ENCODE measurements at regions not wholly inside any gene's neighbourhood (a gene's known extent, or its start where the extent isn't known, plus 50 kb on each side); places are given as distances from the start of the nearest gene placed in this dataset.

DNA sequence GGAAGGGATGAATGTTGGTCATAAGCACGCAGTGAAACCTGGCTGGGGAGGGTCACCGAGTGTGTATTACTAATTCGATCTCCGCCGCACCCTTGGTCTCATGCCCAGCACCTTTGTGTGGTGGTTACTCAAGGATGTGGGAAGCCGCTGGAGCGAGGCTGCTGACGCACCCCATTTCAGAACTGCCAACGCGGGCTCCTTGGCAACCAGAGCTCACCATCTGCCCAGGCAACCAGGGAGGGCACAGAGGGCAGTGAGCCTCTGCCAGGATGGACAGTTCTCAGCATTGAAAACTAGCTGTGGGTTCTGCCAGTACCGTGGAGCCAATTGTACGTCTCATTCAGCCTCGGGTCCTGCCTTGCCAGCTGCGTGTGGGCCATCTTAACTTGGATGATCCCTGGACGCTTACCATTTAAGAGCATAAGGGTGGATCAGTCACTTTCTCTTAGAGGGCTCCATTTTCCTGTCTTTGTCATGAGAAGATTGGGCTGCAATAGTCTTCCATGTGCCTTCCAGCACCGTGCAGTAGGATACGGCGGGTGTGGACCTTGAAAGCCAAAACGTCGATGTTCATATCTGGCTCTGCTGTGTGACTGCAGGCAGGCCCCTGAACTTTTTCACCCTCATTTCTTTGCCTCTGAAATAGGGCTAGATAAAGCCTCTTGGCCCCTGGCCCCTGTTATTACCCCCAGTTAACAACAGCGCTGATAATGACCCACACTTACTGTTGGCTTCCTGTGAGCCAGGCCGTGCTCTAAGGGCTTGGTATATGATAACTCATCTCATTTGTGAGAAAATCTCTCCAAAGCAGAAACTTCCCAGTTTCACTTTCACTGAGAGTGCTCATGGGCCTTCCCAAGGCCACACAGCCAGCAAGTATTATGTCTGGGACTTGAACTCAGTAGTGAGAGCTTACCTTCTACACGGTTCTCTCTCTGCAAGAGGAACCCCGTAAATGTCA, 238.8 kb downstream of the OPA1 start:
- TF ChIP-seq, protein P1, sequence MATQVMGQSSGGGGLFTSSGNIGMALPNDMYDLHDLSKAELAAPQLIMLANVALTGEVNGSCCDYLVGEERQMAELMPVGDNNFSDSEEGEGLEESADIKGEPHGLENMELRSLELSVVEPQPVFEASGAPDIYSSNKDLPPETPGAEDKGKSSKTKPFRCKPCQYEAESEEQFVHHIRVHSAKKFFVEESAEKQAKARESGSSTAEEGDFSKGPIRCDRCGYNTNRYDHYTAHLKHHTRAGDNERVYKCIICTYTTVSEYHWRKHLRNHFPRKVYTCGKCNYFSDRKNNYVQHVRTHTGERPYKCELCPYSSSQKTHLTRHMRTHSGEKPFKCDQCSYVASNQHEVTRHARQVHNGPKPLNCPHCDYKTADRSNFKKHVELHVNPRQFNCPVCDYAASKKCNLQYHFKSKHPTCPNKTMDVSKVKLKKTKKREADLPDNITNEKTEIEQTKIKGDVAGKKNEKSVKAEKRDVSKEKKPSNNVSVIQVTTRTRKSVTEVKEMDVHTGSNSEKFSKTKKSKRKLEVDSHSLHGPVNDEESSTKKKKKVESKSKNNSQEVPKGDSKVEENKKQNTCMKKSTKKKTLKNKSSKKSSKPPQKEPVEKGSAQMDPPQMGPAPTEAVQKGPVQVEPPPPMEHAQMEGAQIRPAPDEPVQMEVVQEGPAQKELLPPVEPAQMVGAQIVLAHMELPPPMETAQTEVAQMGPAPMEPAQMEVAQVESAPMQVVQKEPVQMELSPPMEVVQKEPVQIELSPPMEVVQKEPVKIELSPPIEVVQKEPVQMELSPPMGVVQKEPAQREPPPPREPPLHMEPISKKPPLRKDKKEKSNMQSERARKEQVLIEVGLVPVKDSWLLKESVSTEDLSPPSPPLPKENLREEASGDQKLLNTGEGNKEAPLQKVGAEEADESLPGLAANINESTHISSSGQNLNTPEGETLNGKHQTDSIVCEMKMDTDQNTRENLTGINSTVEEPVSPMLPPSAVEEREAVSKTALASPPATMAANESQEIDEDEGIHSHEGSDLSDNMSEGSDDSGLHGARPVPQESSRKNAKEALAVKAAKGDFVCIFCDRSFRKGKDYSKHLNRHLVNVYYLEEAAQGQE (IDR thresholded peaks at IDR 0.05; ENCODE audit: unreplicated experiment): no peak
- TF ChIP-seq STAT1 (IDR thresholded peaks at IDR 0.05; ENCODE audit: unreplicated experiment) (no peak), CREB1 (CRISPR knock-in tag; IDR thresholded peaks at IDR 0.05; ENCODE audit: low read depth) (no peak), JUNB (IDR thresholded peaks at IDR 0.05; ENCODE audit: unreplicated experiment) (no peak), ZNF114 (CRISPR knock-in tag; IDR thresholded peaks at IDR 0.05) (no peak), ZNF331 (CRISPR knock-in tag; IDR thresholded peaks at IDR 0.05; ENCODE audit: low read depth) (no peak), POLR2AphosphoS5 (IDR thresholded peaks at IDR 0.05; ENCODE audit: low read depth) (no peak)
- TF ChIP-seq, protein P2, sequence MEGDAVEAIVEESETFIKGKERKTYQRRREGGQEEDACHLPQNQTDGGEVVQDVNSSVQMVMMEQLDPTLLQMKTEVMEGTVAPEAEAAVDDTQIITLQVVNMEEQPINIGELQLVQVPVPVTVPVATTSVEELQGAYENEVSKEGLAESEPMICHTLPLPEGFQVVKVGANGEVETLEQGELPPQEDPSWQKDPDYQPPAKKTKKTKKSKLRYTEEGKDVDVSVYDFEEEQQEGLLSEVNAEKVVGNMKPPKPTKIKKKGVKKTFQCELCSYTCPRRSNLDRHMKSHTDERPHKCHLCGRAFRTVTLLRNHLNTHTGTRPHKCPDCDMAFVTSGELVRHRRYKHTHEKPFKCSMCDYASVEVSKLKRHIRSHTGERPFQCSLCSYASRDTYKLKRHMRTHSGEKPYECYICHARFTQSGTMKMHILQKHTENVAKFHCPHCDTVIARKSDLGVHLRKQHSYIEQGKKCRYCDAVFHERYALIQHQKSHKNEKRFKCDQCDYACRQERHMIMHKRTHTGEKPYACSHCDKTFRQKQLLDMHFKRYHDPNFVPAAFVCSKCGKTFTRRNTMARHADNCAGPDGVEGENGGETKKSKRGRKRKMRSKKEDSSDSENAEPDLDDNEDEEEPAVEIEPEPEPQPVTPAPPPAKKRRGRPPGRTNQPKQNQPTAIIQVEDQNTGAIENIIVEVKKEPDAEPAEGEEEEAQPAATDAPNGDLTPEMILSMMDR (conservative IDR thresholded peaks at IDR 0.05; ENCODE audit: low read depth in 2 of 2): no peak
- H3K27ac ChIP-seq (ENCODE audit: low read depth): no peak overlapping the region
- H3K9me3 Mint-ChIP-seq: no peaks in the 10 kb centered on the region; the same call in 2 of the 3 replicates
- H2AFZ ChIP-seq: no peak overlapping the region
- no peaks in the 10 kb centered on the region for H3F3A ChIP-seq (replicated peaks; ENCODE audit: low read depth)
- no peaks in the 10 kb centered on the region for H3K79me2 ChIP-seq (replicated peaks; ENCODE audit: insufficient read depth)
- no peak for ATAC-seq
- H3K27ac Mint-ChIP-seq: no peak overlapping the region
- H3K27me3 ChIP-seq (ENCODE audit: insufficient read depth): no peaks in the 10 kb centered on the region
- no peak overlapping the region for H3K4me3 ChIP-seq
- peaks cover 6% of the 10 kb centered on the region for H3K27me3 Mint-ChIP-seq (ENCODE audit: insufficient read depth, low read depth, poor library complexity)
- DNase-seq (ENCODE audit: low spot score): no peak
- peaks cover 13% of the 10 kb centered on the region for H3K4me1 Mint-ChIP-seq
- H4K20me1 ChIP-seq (replicated peaks; ENCODE audit: insufficient read depth): no peaks in the 10 kb centered on the region
- peaks cover 12% of the 10 kb centered on the region for H3K4me1 ChIP-seq (ENCODE audit: insufficient read depth)
- no peaks in the 10 kb centered on the region for H3K9me2 ChIP-seq (ENCODE audit: insufficient read depth)
- no peak overlapping the region for H3K4me3 Mint-ChIP-seq
- H3K36me3 ChIP-seq (ENCODE audit: insufficient read depth): no peaks in the 10 kb centered on the region
- H3K4me2 ChIP-seq: no peak overlapping the region
- H3K36me3 Mint-ChIP-seq (ENCODE audit: low read depth): no peaks in the 10 kb centered on the region; the same call in 2 of the 3 replicates
